HUES6 (cell line): ENCODE measurements at regions not wholly inside any gene's neighbourhood (a gene's known extent, or its start where the extent isn't known, plus 50 kb on each side); places are given as distances from the start of the nearest gene placed in this dataset.

Experiments used
- H3K27ac ChIP-seq: 2 replicates; pipeline ENCODE4 v1.7.0; 2013; ENCODE audit warnings: low read depth, mild to moderate bottlenecking, low read length, inconsistent platforms
- H3K27me3 ChIP-seq: 2 replicates; pipeline ENCODE4 v1.6.1; 2013; ENCODE audit warnings: low read length; ENCODE audit not compliant: control insufficient read depth, insufficient read depth
- H3K36me3 ChIP-seq: 2 replicates; pipeline ENCODE4 v1.6.1; 2013; ENCODE audit warnings: low read length; ENCODE audit not compliant: control insufficient read depth, insufficient read depth
- H3K4me1 ChIP-seq: 2 replicates; pipeline ENCODE4 v1.6.1; 2013; ENCODE audit warnings: low read length; ENCODE audit not compliant: control insufficient read depth, insufficient read depth
- H3K4me3 ChIP-seq: 2 replicates; pipeline ENCODE4 v1.5.1; 2013; ENCODE audit warnings: low read depth, low read length
- H3K9ac ChIP-seq: one replicate; pipeline ENCODE4 v1.6.1; 2013; ENCODE audit warnings: mild to moderate bottlenecking, low read length
- H3K9me3 ChIP-seq: 2 replicates; pipeline ENCODE4 v1.6.1; 2013; ENCODE audit warnings: low read depth, low read length; ENCODE audit not compliant: control insufficient read depth, insufficient read depth

DNA sequence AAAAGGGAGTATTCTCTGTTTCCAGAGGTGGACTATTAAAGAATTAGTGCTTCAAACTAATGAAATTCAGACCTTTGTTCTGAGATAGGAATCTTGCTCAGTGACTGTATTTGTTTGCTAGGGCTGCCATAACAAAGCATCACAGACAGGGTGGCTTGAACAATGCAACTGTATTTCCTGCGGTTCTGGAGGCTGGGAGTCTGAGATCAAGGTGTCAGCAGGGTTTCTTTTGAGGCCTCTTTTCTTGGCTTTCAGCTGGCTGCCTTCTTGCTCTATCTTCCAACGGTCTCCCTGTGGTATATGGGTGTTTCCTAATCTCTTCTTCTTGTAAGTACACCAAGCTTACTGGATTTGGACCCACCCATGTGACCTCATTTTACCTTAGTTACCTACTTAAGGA lies 264.6 kb upstream of the PROX1 start:
- Histone ChIP-seq H3K27me3 (no peaks in the 10 kb centered on the region), H3K27ac (no peak overlapping the region), H3K4me1 (no peaks in the 10 kb centered on the region), H3K36me3 (no peaks in the 10 kb centered on the region), H3K9me3 (0 out of 2 replicates have a peak, but pooled peaks cover 2% of the 10 kb centered on the region), H3K9ac (no peak overlapping the region), H3K4me3 (no peak overlapping the region)

GRCh38 chr1:213724640-213725536 lies 262.9 kb upstream of the PROX1 start:
- Histone ChIP-seq H3K4me3 (no peak overlapping the region), H3K9me3 (no peaks in the 10 kb centered on the region), H3K27me3 (no peaks in the 10 kb centered on the region), H3K27ac (no peak overlapping the region), H3K4me1 (no peaks in the 10 kb centered on the region), H3K9ac (no peak overlapping the region), H3K36me3 (no peaks in the 10 kb centered on the region)

DNA sequence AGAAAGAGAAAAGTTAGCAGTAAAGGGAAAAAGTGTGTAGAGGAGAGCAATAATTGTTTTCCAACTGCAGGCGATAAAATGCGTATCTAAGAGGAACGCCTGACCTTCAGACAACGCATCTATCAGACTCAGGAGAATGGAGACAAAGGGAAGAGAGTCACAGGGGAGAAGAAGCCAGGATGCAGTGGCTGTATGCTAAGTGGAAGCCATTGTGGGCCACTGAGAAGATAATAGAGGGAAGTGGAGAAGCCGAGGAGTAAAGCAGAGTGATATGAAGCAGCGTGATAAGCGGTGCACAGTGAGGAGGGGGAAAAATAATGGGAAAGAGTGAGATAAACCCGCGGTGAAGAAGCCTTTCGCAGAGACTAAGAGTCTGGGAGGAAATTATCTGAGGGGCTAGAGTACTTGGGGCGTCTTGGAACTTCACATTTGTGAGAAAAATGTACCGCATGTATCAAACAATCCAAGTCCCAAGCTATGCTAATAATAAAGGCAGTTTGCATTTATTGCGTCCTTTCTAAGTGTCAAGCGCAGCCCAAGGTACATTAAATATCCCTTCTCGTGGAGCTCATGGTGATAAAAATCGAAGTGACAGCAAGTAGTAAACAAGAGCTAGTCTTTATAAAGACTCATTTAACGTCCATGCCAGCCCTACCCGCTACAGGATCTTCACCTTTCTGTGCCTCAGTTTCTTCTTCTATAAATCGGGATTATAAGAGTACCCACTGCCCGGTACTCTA lies 259.8 kb upstream of the PROX1 start:
- no peak overlapping the region for H3K4me3 ChIP-seq
- no peaks in the 10 kb centered on the region for H3K9me3 ChIP-seq
- no peaks in the 10 kb centered on the region for H3K27me3 ChIP-seq

GRCh38 chr1:213728593-213729536 lies 258.9 kb upstream of the PROX1 start:
- H3K36me3 ChIP-seq, result no peaks in the 10 kb centered on the region
- H3K27me3 ChIP-seq, result no peaks in the 10 kb centered on the region
- no peak overlapping the region for H3K27ac ChIP-seq
- no peak overlapping the region for H3K9ac ChIP-seq
- H3K4me1 ChIP-seq, result no peaks in the 10 kb centered on the region
- H3K9me3 ChIP-seq, result no peaks in the 10 kb centered on the region
- H3K4me3 ChIP-seq, result no peak overlapping the region

More for the DNA sequence above, 259.8 kb upstream of the PROX1 start:
- H3K9ac ChIP-seq, result no peak overlapping the region
- H3K27ac ChIP-seq, result no peak overlapping the region
- no peaks in the 10 kb centered on the region for H3K36me3 ChIP-seq
- H3K4me1 ChIP-seq, result no peaks in the 10 kb centered on the region

GRCh38 chr1:213733705-213734104 lies 254.1 kb upstream of the PROX1 start:
- Histone ChIP-seq H3K36me3 (no peaks in the 10 kb centered on the region), H3K4me1 (no peaks in the 10 kb centered on the region), H3K27me3 (no peaks in the 10 kb centered on the region), H3K4me3 (no peak overlapping the region), H3K27ac (no peak overlapping the region), H3K9ac (no peak overlapping the region), H3K9me3 (no peaks in the 10 kb centered on the region)

- Histone ChIP-seq H3K27me3 (no peaks in the 10 kb centered on the region), H3K4me1 (no peaks in the 10 kb centered on the region), H3K27ac (no peak overlapping the region), H3K4me3 (no peak overlapping the region), H3K36me3 (no peaks in the 10 kb centered on the region), H3K9ac (no peak overlapping the region), H3K9me3 (no peaks in the 10 kb centered on the region)
These were observed 250.3 kb upstream of the PROX1 start for GRCh38 chr1:213737398-213738035.

GRCh38 chr1:213738658-213739057 lies 249.1 kb upstream of the PROX1 start:
- no peaks in the 10 kb centered on the region for H3K27me3 ChIP-seq
- H3K4me1 ChIP-seq, result no peaks in the 10 kb centered on the region
- peaks cover 5% of the 10 kb centered on the region; the same call in 1 of the 2 replicates for H3K9me3 ChIP-seq
- H3K27ac ChIP-seq, result no peak overlapping the region
- H3K4me3 ChIP-seq, result no peak overlapping the region
- no peaks in the 10 kb centered on the region for H3K36me3 ChIP-seq
- no peak overlapping the region for H3K9ac ChIP-seq

DNA sequence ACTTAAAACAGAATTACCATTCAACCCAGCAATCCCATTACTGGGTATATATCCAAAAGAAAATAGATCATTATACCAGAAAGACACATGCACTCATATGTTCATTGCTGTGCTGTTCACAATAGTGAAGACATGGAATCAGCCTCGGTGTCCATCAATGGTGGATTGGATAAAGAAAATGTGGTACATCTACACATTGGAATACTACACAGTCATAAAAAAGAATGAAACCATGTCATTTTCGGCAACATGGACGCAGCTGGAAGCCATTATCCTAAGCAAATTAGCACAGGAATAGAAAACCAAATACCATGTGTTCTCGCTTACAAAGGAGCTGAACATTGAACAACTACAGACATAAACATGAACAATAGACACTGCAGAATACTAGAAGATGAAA lies 244.8 kb upstream of the PROX1 start:
- no peaks in the 10 kb centered on the region; the same call in 1 of the 2 replicates for H3K4me1 ChIP-seq
- H3K27ac ChIP-seq, result no peak overlapping the region
- peaks cover 5% of the 10 kb centered on the region; the same call in 1 of the 2 replicates for H3K9me3 ChIP-seq
- no peak overlapping the region for H3K4me3 ChIP-seq
- H3K27me3 ChIP-seq, result no peaks in the 10 kb centered on the region
- H3K36me3 ChIP-seq, result no peaks in the 10 kb centered on the region
- no peak overlapping the region for H3K9ac ChIP-seq

DNA sequence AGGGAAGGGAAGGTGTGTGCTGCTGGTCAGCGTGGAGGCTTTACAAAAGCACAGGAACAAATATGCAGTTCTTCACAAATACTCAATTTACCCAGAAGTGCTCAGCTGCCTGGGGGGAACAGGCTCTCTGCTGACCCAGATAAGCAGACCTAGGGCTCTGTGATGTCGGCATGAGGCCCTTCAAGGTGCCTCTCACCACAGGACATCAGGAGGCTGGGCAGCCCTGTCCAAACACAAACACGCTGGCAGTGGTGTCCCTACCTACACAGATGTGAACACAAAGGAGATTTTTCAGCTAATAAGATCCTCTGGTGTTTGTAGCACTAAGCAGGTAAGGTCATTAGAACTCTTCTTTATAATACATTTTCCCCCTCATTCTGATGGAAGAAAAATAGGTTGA lies 243.0 kb upstream of the PROX1 start:
- Histone ChIP-seq H3K27ac (no peak overlapping the region), H3K27me3 (no peaks in the 10 kb centered on the region), H3K9me3 (peaks cover 5% of the 10 kb centered on the region; the same call in 1 of the 2 replicates), H3K9ac (no peak overlapping the region), H3K4me3 (no peak overlapping the region), H3K36me3 (no peaks in the 10 kb centered on the region), H3K4me1 (no peaks in the 10 kb centered on the region; the same call in 1 of the 2 replicates)

DNA sequence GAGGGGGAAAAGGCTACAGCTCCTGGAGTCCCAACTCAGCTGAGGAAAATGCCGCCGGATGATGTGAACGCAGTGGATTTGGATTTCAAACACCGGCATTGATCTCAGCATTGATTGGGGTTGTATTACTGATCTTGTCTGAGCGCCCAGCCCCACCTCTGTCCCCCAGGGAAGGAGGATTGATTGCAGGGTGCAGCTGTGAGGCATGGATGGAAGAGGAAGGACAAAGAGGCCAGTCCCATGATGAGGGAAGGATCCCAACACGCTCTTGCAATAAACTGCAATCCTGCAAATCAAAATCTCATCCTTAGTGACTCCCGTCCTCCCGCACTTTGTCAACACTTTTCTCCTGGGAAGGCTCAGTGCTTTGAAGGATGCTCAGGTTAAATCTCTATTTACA lies 242.3 kb upstream of the PROX1 start:
- Histone ChIP-seq H3K27me3 (no peaks in the 10 kb centered on the region), H3K4me3 (no peak overlapping the region), H3K9ac (no peak overlapping the region), H3K36me3 (no peaks in the 10 kb centered on the region), H3K9me3 (peaks cover 5% of the 10 kb centered on the region; the same call in 1 of the 2 replicates), H3K27ac (no peak overlapping the region), H3K4me1 (no peaks in the 10 kb centered on the region; the same call in 1 of the 2 replicates)
